Cardiac septum (tissue), 1 donor: ENCODE measurements at regions not wholly inside any gene's neighbourhood (a gene's known extent, or its start where the extent isn't known, plus 50 kb on each side); places are given as distances from the start of the nearest gene placed in this dataset.

Experiments used
- DNase-seq: peaks from one replicate; pipeline ENCODE4 v3.0.0-alpha.2; 2020; ENCODE audit warnings: low spot score
- intact Hi-C: fragments of 100-400 bp; cut with DNase I; formaldehyde crosslinking; loops from one replicate; pipeline ENCODE4 v1.14.0; 2022
- donor health status: DM: no; HTN: no; CAD: no.

DNA sequence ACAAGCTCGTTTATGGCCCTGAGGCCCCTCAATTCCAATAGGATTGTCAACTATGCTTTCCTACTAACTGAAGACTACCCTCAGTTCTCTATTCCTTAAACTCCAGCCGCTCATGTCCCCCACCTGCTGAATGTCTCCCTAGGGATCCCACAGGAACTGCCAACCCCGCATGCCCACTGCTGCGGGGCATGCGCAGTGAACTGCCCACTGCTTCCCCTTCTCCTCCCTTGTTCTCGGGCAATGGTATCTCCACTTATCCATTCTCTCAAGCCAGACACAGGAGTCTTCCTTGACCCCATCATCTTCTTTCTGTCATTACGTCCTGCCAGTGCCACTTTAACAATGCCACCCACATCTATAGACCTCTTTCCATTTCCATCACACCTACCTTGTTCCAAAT lies 90.0 kb downstream of the FGF18 start:
- intact Hi-C loops = no loop called here
- DNase-seq = no peak

DNA sequence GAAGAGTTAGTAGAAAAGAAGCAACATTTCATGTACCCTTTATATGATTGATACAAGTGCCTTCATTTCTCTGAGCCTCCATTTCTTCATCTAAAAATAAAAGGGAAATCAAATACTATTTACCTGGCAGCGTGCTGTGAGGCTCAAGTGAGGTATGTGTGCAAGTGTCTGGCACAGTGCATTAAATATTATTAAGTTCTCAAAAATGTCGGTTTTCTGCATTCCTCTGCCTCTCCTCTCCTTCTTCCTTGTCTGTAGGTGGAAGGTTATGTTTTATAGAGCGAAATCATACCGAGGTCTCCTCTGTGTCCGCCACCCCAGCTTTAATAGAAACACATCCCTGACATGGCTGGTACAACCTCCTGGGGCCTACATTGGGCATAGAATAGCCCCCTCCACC lies 93.0 kb downstream of the FGF18 start:
- no peak for DNase-seq

GRCh38 chr5:171513591-171513990 lies 94.1 kb downstream of the FGF18 start:
- intact Hi-C loops = no loop called here
- DNase-seq = no peak

More for the DNA sequence above, 93.0 kb downstream of the FGF18 start:
- intact Hi-C loops = no loop called here

GRCh38 chr5:171518916-171519315 lies 99.5 kb downstream of the FGF18 start:
- intact Hi-C loops = no loop called here

GRCh38 chr5:171520300-171521174 lies 101.1 kb downstream of the FGF18 start:
- DNase-seq = no peak
- intact Hi-C loops = no loop called here

More at GRCh38 chr5:171518916-171519315, 99.5 kb downstream of the FGF18 start:
- DNase-seq = no peak

- DNase-seq = no peak
- intact Hi-C loops = no loop called here
These were observed 101.8 kb downstream of the FGF18 start for GRCh38 chr5:171521219-171521633.

DNA sequence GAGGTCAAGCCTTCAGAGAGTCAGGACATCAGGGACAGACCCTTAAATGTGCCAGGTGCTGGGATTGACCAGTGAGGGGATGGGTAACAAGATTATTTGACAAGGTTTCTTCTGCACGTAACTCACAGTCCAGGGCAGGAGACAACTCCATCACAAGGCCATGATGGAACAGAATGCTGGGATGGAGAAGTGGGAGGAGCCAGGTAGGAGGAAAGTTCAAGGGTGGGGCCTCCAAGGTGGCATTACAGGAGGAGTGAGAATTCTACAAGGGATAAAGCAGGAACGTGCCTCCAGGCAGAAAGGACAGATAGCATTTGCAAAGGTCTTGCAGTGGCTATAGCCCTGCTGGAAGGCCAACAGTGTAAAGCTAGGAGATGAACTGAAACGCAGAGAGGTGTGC lies 102.2 kb downstream of the FGF18 start:
- DNase-seq = no peak
- intact Hi-C loops = no loop called here

DNA sequence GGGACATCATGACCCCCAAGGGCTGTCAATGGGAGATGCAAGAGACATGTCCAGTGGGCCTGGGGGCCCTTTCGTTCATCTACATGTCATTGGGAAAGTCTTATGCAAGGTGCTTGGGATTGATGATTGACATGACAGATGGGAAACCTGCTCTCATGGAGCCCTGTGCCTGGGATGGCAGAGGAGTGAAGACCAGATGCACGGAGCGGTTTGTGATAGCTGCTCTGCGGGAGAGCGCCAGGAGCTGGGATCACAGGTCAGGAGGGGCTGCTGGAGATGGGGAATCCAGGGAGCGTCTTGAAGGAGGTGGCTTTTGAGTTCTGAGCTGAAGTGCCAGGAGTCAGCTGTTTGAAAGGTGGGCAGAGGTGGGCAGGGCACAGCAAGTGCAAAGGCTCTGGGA lies 104.3 kb downstream of the FGF18 start:
- DNase-seq = no peak
- intact Hi-C loops = no loop called here

- DNase-seq = no peak
- intact Hi-C loops = no loop called here
These were observed 105.0 kb downstream of the FGF18 start for GRCh38 chr5:171524466-171524865.

- peak; percentile 59 for DNase-seq
- intact Hi-C loops = no loop called here
These were observed 105.6 kb downstream of the FGF18 start for GRCh38 chr5:171525085-171525484.

DNA sequence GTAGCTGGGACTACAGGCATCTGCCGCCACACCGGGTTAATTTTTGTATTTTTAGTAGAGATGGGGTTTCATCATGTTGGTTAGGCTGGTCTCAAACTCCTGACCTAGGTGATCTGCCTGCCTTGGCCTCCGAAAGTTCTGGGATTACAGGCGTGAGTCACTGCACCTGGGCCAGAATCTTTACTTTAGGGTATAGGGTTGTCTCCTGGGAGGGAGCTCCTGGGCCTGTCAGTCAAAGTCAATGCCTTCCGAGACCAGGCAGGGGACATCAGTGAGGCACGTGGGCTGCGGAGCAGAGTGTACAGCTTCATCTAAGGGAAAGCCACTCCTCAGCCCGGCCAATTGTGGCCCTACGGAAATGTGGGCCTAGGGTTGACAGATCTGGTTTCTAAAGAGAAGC lies 108.6 kb downstream of the FGF18 start:
- peak; percentile 63 for DNase-seq
- intact Hi-C loops = no loop called here

GRCh38 chr5:171528865-171529614 lies 109.6 kb downstream of the FGF18 start:
- DNase-seq = peak; percentile 54
- intact Hi-C loops = no loop called here

DNA sequence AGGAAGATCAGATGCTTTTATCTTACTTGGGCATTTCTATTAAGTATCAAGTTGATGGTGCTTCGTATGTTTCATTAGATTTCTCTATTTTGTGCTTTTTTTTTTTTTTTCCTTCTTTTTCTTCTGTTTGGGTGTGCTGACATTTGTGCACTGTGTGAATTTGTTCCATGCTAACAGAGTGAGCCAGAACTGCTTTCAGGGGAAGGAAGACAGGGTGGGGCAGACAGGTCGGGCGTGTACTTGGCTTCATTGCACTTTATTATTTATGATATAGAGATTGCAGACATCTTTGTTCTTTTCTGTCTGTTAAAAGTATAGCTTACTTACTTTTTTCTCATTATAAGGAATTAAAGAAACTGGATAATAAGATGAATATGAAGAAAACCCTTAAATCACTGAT lies 112.2 kb downstream of the FGF18 start:
- intact Hi-C loops = no loop called here
- no peak for DNase-seq

DNA sequence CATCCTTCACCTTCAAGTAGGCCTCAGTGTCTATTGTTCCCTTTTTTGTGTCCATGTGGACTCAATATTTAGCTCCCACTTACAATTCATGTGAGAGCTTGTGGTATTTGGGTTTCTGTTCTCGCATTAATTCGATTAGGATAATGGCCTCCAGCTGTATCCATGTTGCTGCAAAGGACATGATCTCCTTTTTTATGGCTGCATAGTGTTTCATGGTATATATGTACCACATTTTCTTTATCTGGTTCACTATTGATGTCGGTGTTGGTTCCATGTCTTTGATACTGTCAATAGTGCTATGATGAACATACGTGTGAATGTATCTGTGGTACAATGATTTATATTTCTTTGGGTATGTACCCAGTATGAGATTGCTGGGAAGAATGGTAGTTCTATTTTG lies 113.7 kb downstream of the FGF18 start:
- no peak for DNase-seq

GRCh38 chr5:171534043-171534895 lies 114.8 kb downstream of the FGF18 start:
- intact Hi-C loops = no loop called here
- peak; percentile 43 for DNase-seq

More for the DNA sequence above, 113.7 kb downstream of the FGF18 start:
- intact Hi-C loops = no loop called here

- intact Hi-C loops = no loop called here
- DNase-seq = no peak
These were observed 115.7 kb downstream of the FGF18 start for GRCh38 chr5:171535162-171535561.

GRCh38 chr5:171537070-171537849 lies 117.8 kb downstream of the FGF18 start:
- no peak for DNase-seq
- intact Hi-C loops = no loop called here

DNA sequence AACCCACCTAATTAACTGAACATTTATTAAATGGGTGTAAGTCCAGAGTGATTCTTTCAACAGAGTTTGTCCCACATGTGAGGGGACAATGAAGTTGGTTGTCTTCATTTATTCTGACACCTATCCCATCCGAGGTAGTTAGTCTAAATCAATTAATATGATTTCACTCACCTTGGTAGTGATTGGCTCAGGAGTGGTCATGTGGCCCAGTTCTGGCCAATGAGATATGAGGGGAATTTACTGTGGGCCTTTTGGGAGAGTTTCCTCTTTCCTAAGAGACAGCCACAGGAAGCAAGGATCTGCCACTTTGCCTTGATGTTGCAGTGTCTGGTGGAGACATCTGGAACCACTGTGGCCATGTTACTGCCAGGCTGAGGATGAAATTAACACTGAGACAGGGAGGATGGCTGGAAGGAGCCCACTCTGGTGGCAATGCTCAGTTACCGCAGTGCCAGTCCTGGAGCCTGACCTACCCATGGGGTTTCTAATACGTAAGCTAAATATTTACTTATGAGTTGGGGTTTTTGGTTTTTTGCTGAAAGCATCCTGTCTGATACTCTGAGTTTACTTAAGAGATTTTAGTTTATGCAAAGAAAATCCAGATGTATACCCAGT lies 118.6 kb downstream of the FGF18 start:
- intact Hi-C loops = no loop called here
- DNase-seq = no peak

DNA sequence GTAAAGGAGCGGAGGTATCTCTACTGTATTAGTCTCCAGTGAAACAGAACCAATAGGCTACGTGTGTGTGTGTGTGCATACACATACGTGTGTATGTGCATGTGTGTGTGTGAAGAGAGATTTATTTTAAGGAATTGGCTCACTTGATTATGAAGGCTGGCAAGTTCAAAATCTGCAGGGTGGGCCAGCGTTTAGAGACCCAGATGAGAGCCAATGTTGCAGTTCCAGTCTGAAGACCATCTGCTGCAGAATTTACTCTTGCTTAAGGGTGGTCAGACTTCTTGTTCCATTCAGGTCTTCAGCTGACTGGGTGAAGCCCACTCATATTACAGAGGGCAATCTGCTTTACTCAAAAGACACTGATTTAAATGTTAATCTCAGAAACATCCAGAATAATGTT lies 119.2 kb downstream of the FGF18 start:
- intact Hi-C loops = no loop called here
- DNase-seq = no peak
